ENCODE measurements at regions not wholly inside any gene's neighbourhood (a gene's known extent, or its start where the extent isn't known, plus 50 kb on each side); places are given as distances from the start of the nearest gene placed in this dataset.

GRCh38 chrX:34576864-34577263 is 80.2 kb downstream of the TMEM47 start:
- no peak for TF ChIP-seq CTCF (IDR thresholded peaks at IDR 0.05; ENCODE audit: unreplicated experiment)
- H3K4me1 Mint-ChIP-seq (ENCODE audit: unreplicated experiment), result no peaks in the 10 kb centered on the region
- H3K4me3 Mint-ChIP-seq (ENCODE audit: unreplicated experiment), result no peak overlapping the region
- H3K27ac Mint-ChIP-seq (ENCODE audit: unreplicated experiment), result no peak overlapping the region
- no peaks in the 10 kb centered on the region for H3K9me3 Mint-ChIP-seq (ENCODE audit: unreplicated experiment)
- DNase-seq (ENCODE audit: low spot score), result no peak
- no peaks in the 10 kb centered on the region for H3K27me3 Mint-ChIP-seq (ENCODE audit: unreplicated experiment)
- no peaks in the 10 kb centered on the region for H3K36me3 Mint-ChIP-seq (ENCODE audit: low read depth, unreplicated experiment)

- Mint-ChIP-seq H3K4me1 (ENCODE audit: unreplicated experiment) (peaks cover 5% of the 10 kb centered on the region), H3K27ac (ENCODE audit: unreplicated experiment) (no peak overlapping the region), H3K9me3 (ENCODE audit: unreplicated experiment) (no peaks in the 10 kb centered on the region), H3K36me3 (ENCODE audit: low read depth, unreplicated experiment) (no peaks in the 10 kb centered on the region), H3K4me3 (ENCODE audit: unreplicated experiment) (no peak overlapping the region), H3K27me3 (ENCODE audit: unreplicated experiment) (peaks cover under 1% of the 10 kb centered on the region)
- TF ChIP-seq CTCF (IDR thresholded peaks at IDR 0.05; ENCODE audit: unreplicated experiment), result no peak
- no peak for DNase-seq (ENCODE audit: low spot score)
Measured at GRCh38 chrX:34565981-34566380, 91.1 kb downstream of the TMEM47 start.

- no peak for DNase-seq (ENCODE audit: low spot score)
- Mint-ChIP-seq H3K4me3 (ENCODE audit: unreplicated experiment) (no peak overlapping the region), H3K27me3 (ENCODE audit: unreplicated experiment) (no peaks in the 10 kb centered on the region), H3K9me3 (ENCODE audit: unreplicated experiment) (no peaks in the 10 kb centered on the region), H3K4me1 (ENCODE audit: unreplicated experiment) (peaks cover 5% of the 10 kb centered on the region), H3K27ac (ENCODE audit: unreplicated experiment) (no peak overlapping the region), H3K36me3 (ENCODE audit: low read depth, unreplicated experiment) (no peaks in the 10 kb centered on the region)
- no peak for TF ChIP-seq CTCF (IDR thresholded peaks at IDR 0.05; ENCODE audit: unreplicated experiment)
Measured at GRCh38 chrX:34563804-34564203, 93.3 kb downstream of the TMEM47 start.

GRCh38 chrX:34563061-34563460 is 94.0 kb downstream of the TMEM47 start:
- Mint-ChIP-seq H3K4me3 (ENCODE audit: unreplicated experiment) (no peak overlapping the region), H3K4me1 (ENCODE audit: unreplicated experiment) (peaks cover 5% of the 10 kb centered on the region), H3K27me3 (ENCODE audit: unreplicated experiment) (no peaks in the 10 kb centered on the region), H3K27ac (ENCODE audit: unreplicated experiment) (peak overlapping the region; percentile 54), H3K36me3 (ENCODE audit: low read depth, unreplicated experiment) (no peaks in the 10 kb centered on the region), H3K9me3 (ENCODE audit: unreplicated experiment) (no peaks in the 10 kb centered on the region)
- no peak for DNase-seq (ENCODE audit: low spot score)
- TF ChIP-seq CTCF (IDR thresholded peaks at IDR 0.05; ENCODE audit: unreplicated experiment), result no peak

DNA sequence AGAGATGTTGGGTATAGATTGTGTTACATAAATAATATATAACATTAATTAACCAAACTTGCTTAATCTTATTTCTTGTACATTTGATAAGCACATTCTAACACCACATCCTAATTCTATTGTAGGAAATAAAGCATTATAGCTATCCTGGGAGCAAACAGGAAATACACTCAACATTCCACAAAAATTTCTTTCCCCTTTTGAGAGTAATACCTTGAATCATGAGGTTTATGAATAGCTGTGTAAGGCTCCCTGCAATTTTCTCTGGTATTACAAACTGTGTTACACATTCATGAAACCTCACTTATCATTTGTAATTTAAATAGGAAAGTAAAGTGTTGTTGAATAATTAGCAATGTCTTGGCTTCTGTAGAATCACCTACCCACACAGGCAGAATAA is 95.1 kb downstream of the TMEM47 start:
- no peak overlapping the region for H3K4me3 Mint-ChIP-seq (ENCODE audit: unreplicated experiment)
- H3K4me1 Mint-ChIP-seq (ENCODE audit: unreplicated experiment), result peaks cover 5% of the 10 kb centered on the region
- no peak for DNase-seq (ENCODE audit: low spot score)
- H3K27ac Mint-ChIP-seq (ENCODE audit: unreplicated experiment), result no peak overlapping the region
- no peaks in the 10 kb centered on the region for H3K27me3 Mint-ChIP-seq (ENCODE audit: unreplicated experiment)
- no peaks in the 10 kb centered on the region for H3K36me3 Mint-ChIP-seq (ENCODE audit: low read depth, unreplicated experiment)
- no peak for TF ChIP-seq CTCF (IDR thresholded peaks at IDR 0.05; ENCODE audit: unreplicated experiment)
- H3K9me3 Mint-ChIP-seq (ENCODE audit: unreplicated experiment), result no peaks in the 10 kb centered on the region

Data from endothelial cell (in vitro differentiated cells).